Endothelial cell of umbilical vein (primary cell): ENCODE measurements at regions not wholly inside any gene's neighbourhood (a gene's known extent, or its start where the extent isn't known, plus 50 kb on each side); places are given as distances from the start of the nearest gene placed in this dataset.

Experiments used
- CTCF ChIP-seq, 2 donors: IDR thresholded peaks; 1 replicate in 1 of 2; 2 replicates in 1 of 2; pipeline ENCODE4 v1.5.1; 2011; ENCODE audit warnings: low read length in 2 of 2, mild to moderate bottlenecking in 2 of 2, moderate library complexity in 2 of 2, control low read depth in 1 of 2, inconsistent platforms in 1 of 2, low read depth in 1 of 2; ENCODE audit not compliant: insufficient read depth in 1 of 2; ENCODE audit errors: extremely low read depth in 1 of 2
- EZH2 ChIP-seq: IDR thresholded peaks from 2 replicates; pipeline ENCODE4 v1.6.1; 2012; ENCODE audit warnings: borderline replicate concordance, low read depth, mild to moderate bottlenecking, moderate library complexity, low read length, inconsistent platforms; ENCODE audit not compliant: severe bottlenecking
- JUN ChIP-seq: IDR thresholded peaks from 2 replicates; pipeline ENCODE4 v1.6.1; 2011; ENCODE audit warnings: borderline replicate concordance, low read depth; ENCODE audit not compliant: insufficient read length, insufficient read depth
- MAX ChIP-seq: IDR thresholded peaks from 2 replicates; pipeline ENCODE4 v1.6.1; 2011; ENCODE audit not compliant: insufficient read depth, insufficient read length
- MYC ChIP-seq: IDR thresholded peaks from one replicate; pipeline ENCODE4 v1.6.1; 2011; ENCODE audit warnings: mild to moderate bottlenecking, low read depth, low read length
- POLR2A ChIP-seq: IDR thresholded peaks from 2 replicates; pipeline ENCODE4 v1.6.1; 2012; ENCODE audit warnings: low read depth, mild to moderate bottlenecking, control low read depth, low read length
- POLR2AphosphoS5 ChIP-seq: IDR thresholded peaks from 2 replicates; pipeline ENCODE4 v1.6.1; 2012; ENCODE audit warnings: low read depth, mild to moderate bottlenecking, control low read depth, low read length, moderate library complexity; ENCODE audit not compliant: insufficient read depth

GRCh38 chr2:226560325-226560724 is 239.3 kb downstream of the IRS1 start:
- TF ChIP-seq CTCF (IDR thresholded peaks at IDR 0.05; ENCODE audit: extremely low read depth in 1 of 2, insufficient read depth in 1 of 2, low read depth in 1 of 2, low read length in 2 of 2) (no peak), POLR2A (no peak), JUN (no peak), EZH2 (no peak), POLR2AphosphoS5 (no peak), MAX (no peak), MYC (no peak)
